Psoas muscle (tissue), 7 donors: ENCODE measurements at regions not wholly inside any gene's neighbourhood (a gene's known extent, or its start where the extent isn't known, plus 50 kb on each side); places are given as distances from the start of the nearest gene placed in this dataset.

Experiments used
- ATAC-seq, 4 donors: fragments of 200-7000 bp; cut with Tn5 transposase; one replicate each; pipeline ENCODE4 v1.9.1; 2020; ENCODE audit warnings: moderate library complexity in 3 of 4, mild to moderate bottlenecking in 2 of 4
- DNase-seq, 2 donors: peaks; one replicate each; pipeline ENCODE4 v3.0.0-alpha.2; 2020
- H3K27ac ChIP-seq: fragments of 200-600 bp; one replicate; pipeline ENCODE4 v1.8.0; 2022
- H3K27me3 ChIP-seq, 3 donors: fragments of 200-600 bp in 1 of 3; one replicate each; pipeline versions ENCODE4 v1.6.1 to v1.8.0; 2013 to 2022; ENCODE audit warnings: low read length in 2 of 3, mild to moderate bottlenecking in 2 of 3, moderate library complexity in 1 of 3; ENCODE audit not compliant: insufficient read depth in 3 of 3
- H3K36me3 ChIP-seq, 2 donors: fragments of 200-600 bp in 1 of 2; one replicate each; pipeline versions ENCODE4 v1.6.1 to v1.8.0; 2013 to 2022; ENCODE audit warnings: low read depth in 1 of 2, mild to moderate bottlenecking in 1 of 2, moderate library complexity in 1 of 2; ENCODE audit not compliant: insufficient read depth in 1 of 2
- H3K4me1 ChIP-seq: fragments of 200-600 bp; one replicate; pipeline ENCODE4 v1.8.0; 2022
- H3K4me3 ChIP-seq: fragments of 200-600 bp; one replicate; pipeline ENCODE4 v1.8.0; 2022; ENCODE audit warnings: mild to moderate bottlenecking
- H3K9me3 ChIP-seq: fragments of 200-600 bp; one replicate; pipeline ENCODE4 v1.8.0; 2022
- CTCF ChIP-seq: fragments of 200-600 bp; IDR thresholded peaks from one replicate; pipeline ENCODE4 v1.8.0; 2022; ENCODE audit warnings: antibody characterized with exemption
- WGBS, 3 donors: extraction: QIAGEN DNeasy Blood & Tissue Kit; methylation state at CpG; one replicate each; pipeline versions ENCODE4 v1.1.6 to v1.1.7; 2013; 5-methylcytosine and 5-hydroxymethylcytosine counted together
- intact Hi-C, 2 donors: fragments of 100-400 bp; cut with DNase I; formaldehyde crosslinking; loops; one replicate each; pipeline versions ENCODE4 v1.11.0 to v1.14.2; 2022
- donor health status: healthy with polysubstance abuse.
- donor health status: DM: no; HTN: no; CAD: no; lungs with moderate emphysema.
- donor health status: Bipolar disorder and iron deficiency.
- donor health status: healthy.
- donor health status: DM: yes; HTN: yes; CAD: no.
- donor health status: DM: no; HTN: no; CAD: no.
- donor health status: DM: yes; HTN: yes; CAD: no.

GRCh38 chr18:78912336-78912735 lies 67.3 kb upstream of the SALL3 start:
- Histone ChIP-seq H3K9me3 (no peaks in the 10 kb centered on the region), H3K27ac (no peak overlapping the region), H3K4me3 (no peak overlapping the region), H3K27me3 (peaks cover 0 to 21% (median 4%) of the 10 kb centered on the region in 3 donors), H3K4me1 (no peaks in the 10 kb centered on the region), H3K36me3 (no peaks in the 10 kb centered on the region)
- DNase-seq: no peak
- no peak for ATAC-seq
- intact Hi-C loops: no loop called here
- no peak for TF ChIP-seq CTCF
- 84 to 90% (median 86%) methylated on average over 7 of the region's 7 CpGs for WGBS, 3 donors

GRCh38 chr18:78912844-78913243 lies 66.8 kb upstream of the SALL3 start:
- Histone ChIP-seq H3K4me3 (no peak overlapping the region), H3K27me3 (peaks cover 0 to 21% (median 4%) of the 10 kb centered on the region in 3 donors), H3K27ac (no peak overlapping the region), H3K4me1 (no peaks in the 10 kb centered on the region), H3K9me3 (no peaks in the 10 kb centered on the region), H3K36me3 (no peaks in the 10 kb centered on the region)
- no peak for TF ChIP-seq CTCF
- WGBS, 3 donors: 71 to 80% (median 74%) methylated on average over 18 of the region's 18 CpGs
- intact Hi-C loops: no loop called here
- no peak for ATAC-seq
- DNase-seq: no peak

DNA sequence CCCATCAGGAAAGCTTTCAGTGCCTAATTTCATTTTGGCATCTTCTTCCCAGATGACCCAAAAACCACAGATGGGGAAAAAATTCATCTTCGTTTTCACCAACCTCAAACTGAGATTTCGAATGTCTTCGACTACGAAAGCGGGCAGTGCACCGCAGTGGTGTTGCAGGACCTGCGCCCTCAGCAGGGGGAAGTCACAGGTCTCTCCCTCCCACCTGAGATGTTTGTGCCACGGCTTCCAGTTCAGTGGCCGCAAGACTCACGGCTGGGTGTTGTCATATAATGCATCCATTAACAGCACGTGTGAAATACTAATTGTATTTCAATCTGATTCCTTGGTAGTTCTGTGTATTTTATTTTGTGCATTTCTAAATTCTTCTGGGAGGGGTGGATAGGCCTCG lies 66.2 kb upstream of the SALL3 start:
- ATAC-seq: no peak
- H3K27me3 ChIP-seq: peaks cover 0 to 21% (median 4%) of the 10 kb centered on the region in 3 donors
- no peak overlapping the region for H3K4me3 ChIP-seq
- no peaks in the 10 kb centered on the region for H3K36me3 ChIP-seq
- intact Hi-C loops: no loop called here
- no peak overlapping the region for H3K27ac ChIP-seq
- TF ChIP-seq CTCF: no peak
- DNase-seq: no peak
- WGBS, 3 donors: 87 to 89% (median 88%) methylated on average over 12 of the region's 12 CpGs
- H3K4me1 ChIP-seq: no peaks in the 10 kb centered on the region
- no peaks in the 10 kb centered on the region for H3K9me3 ChIP-seq

- no peak for TF ChIP-seq CTCF
- Histone ChIP-seq H3K4me1 (no peaks in the 10 kb centered on the region), H3K9me3 (no peaks in the 10 kb centered on the region), H3K4me3 (no peak overlapping the region), H3K36me3 (no peaks in the 10 kb centered on the region), H3K27me3 (peaks cover 0 to 21% (median 4%) of the 10 kb centered on the region in 3 donors), H3K27ac (no peak overlapping the region)
- DNase-seq: no peak
- intact Hi-C loops: no loop called here
- no peak for ATAC-seq
- 49 to 58% (median 54%) methylated on average over 15 of the region's 15 CpGs for WGBS, 3 donors
Observed at GRCh38 chr18:78913830-78914231, 65.8 kb upstream of the SALL3 start.

DNA sequence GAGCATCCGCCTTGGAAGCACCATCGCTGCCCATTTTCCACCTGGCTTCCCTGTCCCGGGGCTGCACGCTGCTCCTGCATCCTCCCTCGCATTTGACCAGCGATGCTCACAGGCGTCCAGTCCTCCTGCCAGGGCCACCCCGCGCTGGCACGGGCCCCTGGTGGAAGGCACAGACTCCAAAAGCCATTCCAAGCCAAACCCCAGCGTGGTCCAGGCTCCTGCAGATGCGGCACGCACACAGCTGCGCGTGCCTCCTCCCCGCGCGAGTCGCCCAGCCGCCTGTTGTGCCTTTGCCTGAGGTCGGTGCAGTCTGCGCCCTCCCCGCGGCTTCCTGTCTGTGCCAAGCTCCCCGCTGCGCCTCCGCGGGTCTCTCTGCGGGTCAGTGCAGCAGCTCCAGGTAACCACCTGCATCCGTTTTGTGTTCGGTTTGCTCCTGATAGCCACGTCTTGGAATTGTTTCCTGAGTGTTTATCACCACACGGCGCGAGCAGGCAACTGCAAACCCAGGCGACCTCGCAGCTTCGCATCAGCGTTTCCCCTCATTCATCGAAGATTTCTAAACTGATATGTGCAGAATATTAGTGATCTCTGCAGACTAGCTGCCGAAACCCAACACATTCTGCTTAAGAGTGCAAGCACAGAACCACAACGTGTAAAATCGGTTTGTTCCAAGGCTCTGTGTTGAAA lies 65.2 kb upstream of the SALL3 start:
- intact Hi-C loops: no loop called here

More for the DNA sequence above, 65.2 kb upstream of the SALL3 start:
- whole genome bisulfite sequencing, 3 donors: 57 to 72% (median 58%) methylated on average over 43 of the region's 43 CpGs
- Histone ChIP-seq H3K27me3 (peaks cover 0 to 21% (median 4%) of the 10 kb centered on the region in 3 donors), H3K4me1 (no peaks in the 10 kb centered on the region), H3K27ac (no peak overlapping the region), H3K4me3 (no peak overlapping the region), H3K9me3 (no peaks in the 10 kb centered on the region), H3K36me3 (no peaks in the 10 kb centered on the region)
- DNase-seq (no peak), ATAC-seq (no peak)
- no peak for TF ChIP-seq CTCF
